DOHH2 (cell line): ENCODE measurements at regions not wholly inside any gene's neighbourhood (a gene's known extent, or its start where the extent isn't known, plus 50 kb on each side); places are given as distances from the start of the nearest gene placed in this dataset.

ENCODE experiments used
- H3F3A ChIP-seq: fragments of 200-600 bp; sonication (generic), shearing (Covaris generic); 2 replicates; pipeline ENCODE4 v1.6.0; 2016; ENCODE audit warnings: antibody characterized with exemption, mild to moderate bottlenecking; ENCODE audit not compliant: control insufficient read depth, insufficient read depth
- H3K27ac ChIP-seq: fragments of 200-600 bp; sonication (generic); 2 replicates; pipeline ENCODE4 v1.5.1; 2014; ENCODE audit warnings: low read depth, mild to moderate bottlenecking, low read length, moderate library complexity
- H3K27me3 ChIP-seq: fragments of 200-600 bp; sonication (generic); 2 replicates; pipeline ENCODE4 v1.6.1; 2014; ENCODE audit warnings: mild to moderate bottlenecking, low read length, mixed read lengths; ENCODE audit not compliant: control insufficient read depth
- H3K36me3 ChIP-seq: fragments of 200-600 bp; sonication (generic); 2 replicates; pipeline ENCODE4 v1.6.1; 2014; ENCODE audit warnings: mild to moderate bottlenecking, low read length, moderate library complexity, mixed read lengths; ENCODE audit not compliant: control insufficient read depth
- H3K4me1 ChIP-seq: fragments of 200-600 bp; sonication (generic); 2 replicates; pipeline ENCODE4 v1.6.1; 2014; ENCODE audit warnings: mild to moderate bottlenecking, low read length, mixed read lengths; ENCODE audit not compliant: control insufficient read depth
- H3K4me2 ChIP-seq: fragments of 200-600 bp; sonication (generic); 2 replicates; pipeline ENCODE4 v1.6.0; 2014; ENCODE audit warnings: mild to moderate bottlenecking, low read length, moderate library complexity
- H3K4me3 ChIP-seq: fragments of 200-600 bp; sonication (generic); 2 replicates; pipeline ENCODE4 v1.5.1; 2014; ENCODE audit warnings: mild to moderate bottlenecking, low read length, mixed read lengths
- H3K79me2 ChIP-seq: fragments of 200-600 bp; sonication (generic); 2 replicates; pipeline ENCODE4 v1.6.1; 2014; ENCODE audit warnings: mild to moderate bottlenecking, low read length, mixed read lengths; ENCODE audit not compliant: control insufficient read depth
- H3K9me2 ChIP-seq: fragments of 200-600 bp; sonication (generic); replicated peaks from 2 replicates; pipeline ENCODE4 v1.6.1; 2014; ENCODE audit warnings: mild to moderate bottlenecking, low read length, mixed read lengths; ENCODE audit not compliant: control insufficient read depth
- H3K9me3 ChIP-seq: fragments of 200-600 bp; sonication (generic); 2 replicates; pipeline ENCODE4 v1.6.1; 2014; ENCODE audit warnings: antibody characterized with exemption, low read length, mixed read lengths; ENCODE audit not compliant: control insufficient read depth, insufficient read depth
- H4K20me1 ChIP-seq: fragments of 200-600 bp; sonication (generic); 2 replicates; pipeline ENCODE4 v1.6.0; 2014; ENCODE audit warnings: low read depth, mild to moderate bottlenecking, antibody characterized with exemption, low read length, moderate library complexity; ENCODE audit not compliant: control insufficient read depth, insufficient read depth
- EZH2phosphoT487 ChIP-seq: fragments of 200-600 bp; sonication (generic); IDR thresholded peaks from 2 replicates; pipeline ENCODE4 v1.6.1; 2017; ENCODE audit warnings: borderline replicate concordance, mild to moderate bottlenecking, antibody characterized with exemption, low read length, moderate library complexity, mixed read lengths
- TF ChIP-seq, protein P1 (sequence below): fragments of 200-600 bp; sonication (generic); IDR thresholded peaks from one replicate; pipeline ENCODE4 v1.5.1; 2014; ENCODE audit warnings: antibody characterized with exemption, mild to moderate bottlenecking, low read depth, low read length; ENCODE audit not compliant: poor library complexity, severe bottlenecking

DNA sequence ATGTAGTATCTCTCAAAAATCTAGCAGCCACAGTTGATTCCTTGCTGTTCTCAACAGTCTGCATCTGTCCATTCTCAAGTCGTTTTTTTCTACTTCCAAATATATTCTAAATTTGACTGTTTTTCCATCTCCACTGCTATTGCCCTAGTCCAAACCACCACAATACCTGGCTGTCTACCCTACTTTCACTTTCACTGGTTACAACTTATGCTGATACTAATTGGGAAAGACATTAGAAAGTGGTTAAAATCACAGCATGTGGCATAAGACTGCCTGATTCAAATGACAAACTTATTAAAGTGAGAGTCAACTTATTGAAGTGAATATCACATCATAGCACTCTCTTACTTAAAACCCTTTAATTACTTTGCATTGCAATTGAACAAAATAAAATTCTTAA, 72.6 kb downstream of the CHST2 start:
- Histone ChIP-seq H3K36me3 (no peaks in the 10 kb centered on the region), H3K27ac (no peak overlapping the region), H3K4me3 (no peak overlapping the region), H3K79me2 (no peaks in the 10 kb centered on the region), H3F3A (no peaks in the 10 kb centered on the region), H3K9me3 (peaks cover 10% of the 10 kb centered on the region), H3K27me3 (no peaks in the 10 kb centered on the region), H3K9me2 (no peaks in the 10 kb centered on the region), H3K4me1 (peaks cover 25% of the 10 kb centered on the region), H4K20me1 (no peaks in the 10 kb centered on the region), H3K4me2 (no peak overlapping the region)
- TF ChIP-seq EZH2phosphoT487 = no peak
- TF ChIP-seq, protein P1, sequence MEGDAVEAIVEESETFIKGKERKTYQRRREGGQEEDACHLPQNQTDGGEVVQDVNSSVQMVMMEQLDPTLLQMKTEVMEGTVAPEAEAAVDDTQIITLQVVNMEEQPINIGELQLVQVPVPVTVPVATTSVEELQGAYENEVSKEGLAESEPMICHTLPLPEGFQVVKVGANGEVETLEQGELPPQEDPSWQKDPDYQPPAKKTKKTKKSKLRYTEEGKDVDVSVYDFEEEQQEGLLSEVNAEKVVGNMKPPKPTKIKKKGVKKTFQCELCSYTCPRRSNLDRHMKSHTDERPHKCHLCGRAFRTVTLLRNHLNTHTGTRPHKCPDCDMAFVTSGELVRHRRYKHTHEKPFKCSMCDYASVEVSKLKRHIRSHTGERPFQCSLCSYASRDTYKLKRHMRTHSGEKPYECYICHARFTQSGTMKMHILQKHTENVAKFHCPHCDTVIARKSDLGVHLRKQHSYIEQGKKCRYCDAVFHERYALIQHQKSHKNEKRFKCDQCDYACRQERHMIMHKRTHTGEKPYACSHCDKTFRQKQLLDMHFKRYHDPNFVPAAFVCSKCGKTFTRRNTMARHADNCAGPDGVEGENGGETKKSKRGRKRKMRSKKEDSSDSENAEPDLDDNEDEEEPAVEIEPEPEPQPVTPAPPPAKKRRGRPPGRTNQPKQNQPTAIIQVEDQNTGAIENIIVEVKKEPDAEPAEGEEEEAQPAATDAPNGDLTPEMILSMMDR = no peak

DNA sequence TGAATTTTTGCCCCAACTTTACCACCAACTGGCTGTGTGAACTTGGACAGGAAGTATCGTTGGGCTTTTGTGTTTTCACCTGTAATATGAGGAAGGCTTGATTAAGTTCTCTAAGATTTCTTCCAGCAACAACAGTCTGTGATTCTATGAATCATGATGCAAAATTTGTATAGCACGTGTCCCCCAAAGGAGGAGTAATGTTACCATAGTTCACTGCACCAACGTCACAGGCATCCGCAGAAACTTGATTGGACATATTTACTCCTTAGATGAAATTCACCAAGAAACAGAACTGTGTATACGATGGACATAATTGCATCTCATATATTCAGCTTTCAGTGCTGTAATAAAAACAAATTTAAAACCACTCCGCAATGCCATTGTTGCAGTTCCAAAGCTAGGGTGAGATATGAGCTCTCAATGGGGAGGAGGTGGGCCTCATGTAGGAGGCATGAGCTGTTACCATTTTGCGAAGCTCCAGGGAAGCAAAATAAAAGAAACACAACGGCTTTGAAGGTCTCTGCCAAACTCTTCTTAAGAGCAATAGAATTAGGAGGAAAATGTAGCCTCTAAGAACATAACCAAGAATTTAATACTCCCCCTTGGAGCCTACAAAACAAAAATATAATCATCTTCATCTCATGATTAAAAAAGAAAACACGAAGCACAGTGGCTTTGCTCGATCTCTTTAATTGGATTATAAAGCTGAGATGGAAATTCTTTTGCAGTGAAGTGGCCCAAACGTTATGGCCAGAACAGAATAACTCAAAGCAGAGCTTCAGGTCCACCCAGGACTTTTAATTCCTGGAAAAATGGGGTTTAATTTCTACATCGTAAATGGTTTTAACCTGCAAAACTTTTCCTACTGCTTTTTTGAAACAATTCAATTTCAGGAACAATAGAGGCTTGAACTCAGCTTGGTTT, 80.7 kb downstream of the CHST2 start:
- Histone ChIP-seq H4K20me1 (no peaks in the 10 kb centered on the region), H3F3A (peaks cover 5% of the 10 kb centered on the region; the same call in 1 of the 2 replicates), H3K4me1 (peaks cover 83% of the 10 kb centered on the region), H3K27ac (peak overlapping the region; percentile 77), H3K79me2 (no peaks in the 10 kb centered on the region), H3K9me2 (no peaks in the 10 kb centered on the region), H3K4me3 (peak overlapping the region; percentile 57), H3K27me3 (no peaks in the 10 kb centered on the region), H3K9me3 (peaks cover 3% of the 10 kb centered on the region; the same call in 1 of the 2 replicates), H3K4me2 (peak overlapping the region; percentile 67), H3K36me3 (peaks cover 1% of the 10 kb centered on the region; the same call in 1 of the 2 replicates)
- TF ChIP-seq EZH2phosphoT487 = no peak
- TF ChIP-seq, protein P1 = no peak

DNA sequence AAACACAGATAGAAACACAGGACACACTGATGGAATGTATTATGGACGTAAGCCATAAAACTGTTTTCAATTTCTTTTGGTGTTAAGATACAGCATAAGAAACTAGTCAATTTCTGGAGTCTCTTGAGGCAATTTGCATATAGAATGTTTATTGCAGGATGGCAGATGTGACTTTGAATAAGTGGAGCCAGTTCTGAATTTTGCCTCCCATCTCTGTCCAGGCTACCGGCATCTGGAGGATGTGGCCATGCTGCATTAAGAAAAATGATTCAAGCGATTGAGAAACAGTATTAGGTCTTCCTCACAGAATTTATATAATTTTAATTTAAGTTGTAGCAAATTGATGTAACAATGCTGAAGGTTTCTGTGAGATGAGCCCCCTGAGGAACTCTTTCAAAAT, 81.5 kb downstream of the CHST2 start:
- peak overlapping the region; percentile 77 for H3K27ac ChIP-seq
- no peaks in the 10 kb centered on the region for H3K79me2 ChIP-seq
- peaks cover 91% of the 10 kb centered on the region for H3K4me1 ChIP-seq
- H3K9me3 ChIP-seq = peaks cover 3% of the 10 kb centered on the region; the same call in 1 of the 2 replicates
- peaks cover 6% of the 10 kb centered on the region; the same call in 1 of the 2 replicates for H3K36me3 ChIP-seq
- H3K4me3 ChIP-seq = peak overlapping the region; percentile 57
- H3F3A ChIP-seq = peaks cover 5% of the 10 kb centered on the region; the same call in 1 of the 2 replicates
- no peak for TF ChIP-seq EZH2phosphoT487
- TF ChIP-seq, protein P1 = no peak
- H4K20me1 ChIP-seq = no peaks in the 10 kb centered on the region
- H3K9me2 ChIP-seq = no peaks in the 10 kb centered on the region
- no peaks in the 10 kb centered on the region for H3K27me3 ChIP-seq
- peak overlapping the region; percentile 67 for H3K4me2 ChIP-seq
